Amniotic stem cell (primary cell): ENCODE measurements at regions not wholly inside any gene's neighbourhood (a gene's known extent, or its start where the extent isn't known, plus 50 kb on each side); places are given as distances from the start of the nearest gene placed in this dataset.
"Not testable (repeated sequence)": the region's sequence is repeated elsewhere in the genome, so short reads cannot be mapped to it uniquely, and the experiment has no call there.

Experiments used
- DNase-seq: peaks from one replicate; lab custom pipeline; 2025; lab: John Stamatoyannopoulos, UW

- no peak for DNase-seq
These were observed 50.3 kb upstream of the SNRK start for GRCh38 chr3:43236008-43236407.

- DNase-seq, result no peak
These were observed 53.3 kb upstream of the SNRK start for GRCh38 chr3:43233062-43233461.

- DNase-seq, result no peak
These were observed 54.9 kb upstream of the SNRK start for GRCh38 chr3:43231276-43232000.

GRCh38 chr3:43229865-43230264 is 56.5 kb upstream of the SNRK start:
- DNase-seq, result not testable (repeated sequence)

GRCh38 chr3:43227685-43228084 is 58.7 kb upstream of the SNRK start:
- not testable (repeated sequence) for DNase-seq

GRCh38 chr3:43224405-43225073 is 61.8 kb upstream of the SNRK start:
- no peak for DNase-seq

- DNase-seq, result no peak
These were observed 62.5 kb upstream of the SNRK start for GRCh38 chr3:43223670-43224364.

- DNase-seq, result no peak
These were observed 63.8 kb upstream of the SNRK start for GRCh38 chr3:43222590-43222989.

- DNase-seq, result no peak
These were observed 65.3 kb upstream of the SNRK start for GRCh38 chr3:43221076-43221475.

GRCh38 chr3:43219616-43220015 is 66.7 kb upstream of the SNRK start:
- no peak for DNase-seq

- no peak for DNase-seq
These were observed 67.4 kb upstream of the SNRK start for GRCh38 chr3:43218921-43219320.

GRCh38 chr3:43218156-43218555 is 68.2 kb upstream of the SNRK start:
- no peak for DNase-seq

GRCh38 chr3:43217633-43218032 is 68.7 kb upstream of the SNRK start:
- peak; percentile 28 for DNase-seq

GRCh38 chr3:43217206-43217605 is 69.1 kb upstream of the SNRK start:
- DNase-seq, result no peak

GRCh38 chr3:43215663-43216275 is 70.6 kb upstream of the SNRK start:
- DNase-seq, result no peak

GRCh38 chr3:43215138-43215537 is 71.2 kb upstream of the SNRK start:
- no peak for DNase-seq

GRCh38 chr3:43214616-43215015 is 71.7 kb upstream of the SNRK start:
- DNase-seq, result no peak

- DNase-seq, result no peak
These were observed 72.7 kb upstream of the SNRK start for GRCh38 chr3:43213631-43214030.

GRCh38 chr3:43212914-43213611 is 73.3 kb upstream of the SNRK start:
- DNase-seq, result no peak

- no peak for DNase-seq
These were observed 74.7 kb upstream of the SNRK start for GRCh38 chr3:43211681-43212080.

- no peak for DNase-seq
These were observed 76.0 kb upstream of the SNRK start for GRCh38 chr3:43210049-43211027.
